ENCODE measurements at regions not wholly inside any gene's neighbourhood (a gene's known extent, or its start where the extent isn't known, plus 50 kb on each side); places are given as distances from the start of the nearest gene placed in this dataset.

GRCh38 chr17:14843086-14843795 is 421.9 kb downstream of the PMP22 start:
- ChIA-PET POLR2A (no interaction called here), CTCF (no interaction called here)

GRCh38 chr17:14840616-14841231 is 424.4 kb downstream of the PMP22 start:
- CTCF ChIA-PET: no interaction called here
- POLR2A ChIA-PET: no interaction called here

- CTCF ChIA-PET: no interaction called here
These were observed 426.6 kb downstream of the PMP22 start for GRCh38 chr17:14838567-14838966.

GRCh38 chr17:14833201-14833785 is 431.8 kb downstream of the PMP22 start:
- ChIA-PET POLR2A (no interaction called here), CTCF (no interaction called here)

More at GRCh38 chr17:14838567-14838966, 426.6 kb downstream of the PMP22 start:
- POLR2A ChIA-PET: no interaction called here

GRCh38 chr17:14831491-14831890 is 433.6 kb downstream of the PMP22 start:
- ChIA-PET POLR2A (no interaction called here), CTCF (no interaction called here)

- ChIA-PET POLR2A (no interaction called here), CTCF (no interaction called here)
These were observed 437.7 kb downstream of the PMP22 start for GRCh38 chr17:14827396-14827919.

- CTCF ChIA-PET: no interaction called here
These were observed 438.8 kb downstream of the PMP22 start for GRCh38 chr17:14826358-14826757.

GRCh38 chr17:14818469-14818868 is 446.7 kb downstream of the PMP22 start:
- POLR2A ChIA-PET: no interaction called here

More at GRCh38 chr17:14826358-14826757, 438.8 kb downstream of the PMP22 start:
- POLR2A ChIA-PET: no interaction called here

GRCh38 chr17:14815079-14815478 is 450.0 kb downstream of the PMP22 start:
- ChIA-PET POLR2A (no interaction called here), CTCF (no interaction called here)

More at GRCh38 chr17:14818469-14818868, 446.7 kb downstream of the PMP22 start:
- CTCF ChIA-PET: no interaction called here

GRCh38 chr17:14813649-14814370 is 451.3 kb downstream of the PMP22 start:
- ChIA-PET POLR2A (no interaction called here), CTCF (no interaction called here)

- POLR2A ChIA-PET: no interaction called here
- CTCF ChIA-PET: no interaction called here
These were observed 456.7 kb downstream of the PMP22 start for GRCh38 chr17:14808425-14808824.

GRCh38 chr17:14805348-14805747 is 459.8 kb downstream of the PMP22 start:
- POLR2A ChIA-PET: no interaction called here
- CTCF ChIA-PET: no interaction called here

- POLR2A ChIA-PET: no interaction called here
- CTCF ChIA-PET: no interaction called here
These were observed 461.3 kb downstream of the PMP22 start for GRCh38 chr17:14803826-14804225.

GRCh38 chr17:14797801-14798200 is 467.3 kb downstream of the PMP22 start:
- ChIA-PET POLR2A (no interaction called here), CTCF (no interaction called here)

- CTCF ChIA-PET: no interaction called here
- POLR2A ChIA-PET: no interaction called here
These were observed 468.1 kb downstream of the PMP22 start for GRCh38 chr17:14797021-14797420.

- ChIA-PET POLR2A (no interaction called here), CTCF (no interaction called here)
These were observed 470.2 kb downstream of the PMP22 start for GRCh38 chr17:14794961-14795360.

- ChIA-PET POLR2A (no interaction called here), CTCF (no interaction called here)
These were observed 471.9 kb downstream of the PMP22 start for GRCh38 chr17:14793237-14793636.

GRCh38 chr17:14792746-14793145 is 472.4 kb downstream of the PMP22 start:
- POLR2A ChIA-PET: no interaction called here
- CTCF ChIA-PET: no interaction called here

GRCh38 chr17:14791221-14791620 is 473.9 kb downstream of the PMP22 start:
- POLR2A ChIA-PET: no interaction called here
- CTCF ChIA-PET: no interaction called here

- CTCF ChIA-PET: no interaction called here
These were observed 474.6 kb downstream of the PMP22 start for GRCh38 chr17:14790521-14790920.

More at GRCh38 chr17:14790521-14790920, 474.6 kb downstream of the PMP22 start:
- POLR2A ChIA-PET: no interaction called here

All from activated CD8-positive, alpha-beta memory T cell treated with anti-CD3 and anti-CD28 coated beads for 36 hours (primary cell).